SH-SY5Y (cell line): ENCODE measurements at regions not wholly inside any gene's neighbourhood (a gene's known extent, or its start where the extent isn't known, plus 50 kb on each side); places are given as distances from the start of the nearest gene placed in this dataset.

Experiments
- GATA2 ChIP-seq: IDR thresholded peaks from 2 replicates; pipeline ENCODE4 v1.6.1; 2011; ENCODE audit warnings: mild to moderate bottlenecking, low read depth, low read length
- GATA3 ChIP-seq: IDR thresholded peaks from 2 replicates; pipeline ENCODE4 v1.6.1; 2011; ENCODE audit warnings: low read depth, mild to moderate bottlenecking, low read length, moderate library complexity

DNA sequence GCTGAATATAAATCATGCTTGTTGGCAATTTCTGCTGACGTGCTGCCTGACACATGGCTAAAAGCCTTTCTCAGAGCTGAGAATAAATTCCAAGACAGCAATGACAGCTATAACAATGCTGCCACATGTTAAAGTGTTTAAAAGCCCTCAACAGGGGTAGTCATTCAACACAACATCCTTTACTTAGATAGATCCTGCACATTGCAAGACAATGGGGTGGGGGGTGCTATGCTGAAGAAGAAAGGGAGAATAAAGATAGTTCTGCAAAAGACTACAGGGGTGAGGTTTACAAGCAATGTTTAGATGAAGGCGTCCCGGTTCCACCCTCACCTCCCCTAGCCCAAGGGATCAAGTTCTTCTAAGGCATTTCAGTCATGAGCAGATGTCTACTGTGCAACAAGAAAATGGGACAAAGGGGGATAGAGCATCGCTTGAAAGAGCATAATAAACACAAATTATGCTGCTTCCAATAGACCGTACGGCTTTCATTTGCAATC is 291.0 kb upstream of the ACVR2A start:
- TF ChIP-seq GATA3: no peak
- no peak for TF ChIP-seq GATA2
